B cell (primary cell): ENCODE measurements at regions not wholly inside any gene's neighbourhood (a gene's known extent, or its start where the extent isn't known, plus 50 kb on each side); places are given as distances from the start of the nearest gene placed in this dataset.

Source experiments
- ATAC-seq: fragments of 200-7000 bp; cut with Tn5 transposase; one replicate; pipeline ENCODE4 v1.10.0; 2021; ENCODE audit warnings: low read depth, mild to moderate bottlenecking, moderate number of reproducible peaks, moderate library complexity
- CTCF ChIA-PET: fragments of 350-600 bp; sonication (Branson Sonifier 250); formaldehyde crosslinking; loops from one replicate; lab custom pipeline; 2021; ENCODE audit warnings: antibody characterized with exemption, inconsistent platforms; lab: Charles Lee
- POLR2A ChIA-PET: fragments of 350-600 bp; sonication (Branson Sonifier 250); formaldehyde crosslinking; loops from one replicate; lab custom pipeline; 2021; ENCODE audit warnings: antibody characterized with exemption; lab: Charles Lee
- DNase-seq: peaks from one replicate; pipeline ENCODE4 v3.0.0; 2013
- H2AFZ ChIP-seq: 2 replicates; pipeline ENCODE4 v1.6.1; 2012; ENCODE audit warnings: mild to moderate bottlenecking, low read depth, low read length; ENCODE audit not compliant: insufficient read depth, poor library complexity, severe bottlenecking
- H3K27ac ChIP-seq, 2 donors: 1 replicate in 1 of 2; 2 replicates in 1 of 2; pipeline ENCODE4 v1.5.1; 2012 to 2013; ENCODE audit warnings: low read length in 2 of 2, mild to moderate bottlenecking in 2 of 2, moderate library complexity in 1 of 2
- H3K27me3 ChIP-seq, 4 experiments: fragments of 200-600 bp in 1 of 4; sonication (generic) in 1 of 4; replicated peaks in 1 of 4; 1 replicate in 2 of 4; 2 replicates in 2 of 4; pipeline versions ENCODE4 v1.6.1 to v1.7.0; 2013 to 2016; ENCODE audit warnings: low read length in 3 of 4, mild to moderate bottlenecking in 2 of 4, mixed read lengths in 1 of 4, moderate library complexity in 1 of 4; ENCODE audit not compliant: insufficient read depth in 4 of 4, control insufficient read depth in 3 of 4; ENCODE audit errors: control extremely low read depth in 1 of 4
- H3K36me3 ChIP-seq, 2 experiments: replicated peaks in 1 of 2; 1 replicate in 1 of 2; 2 replicates in 1 of 2; pipeline versions ENCODE4 v1.6.1 to v1.7.1; 2013; ENCODE audit warnings: low read length in 1 of 2; ENCODE audit not compliant: insufficient read depth in 2 of 2, control insufficient read depth in 1 of 2; ENCODE audit errors: control extremely low read depth in 1 of 2, extremely low read depth in 1 of 2
- H3K4me1 ChIP-seq, 2 donors: fragments of 200-600 bp in 1 of 2; sonication (generic) in 1 of 2; 1 replicate in 1 of 2; 2 replicates in 1 of 2; pipeline versions ENCODE4 v1.5.1 to v1.6.1; 2013 to 2017; ENCODE audit warnings: low read length in 2 of 2; ENCODE audit not compliant: control insufficient read depth in 2 of 2, insufficient read depth in 2 of 2
- H3K4me2 ChIP-seq: replicated peaks from 2 replicates; pipeline ENCODE3; 2012; ENCODE audit warnings: mild to moderate bottlenecking, low read depth, low read length; ENCODE audit not compliant: poor library complexity, severe bottlenecking
- H3K4me3 ChIP-seq, 5 experiments: fragments of 200-600 bp in 1 of 5; sonication (generic) in 1 of 5; 1 replicate in 3 of 5; 2 replicates in 2 of 5; pipeline versions ENCODE4 v1.5.1 to v1.7.0; 2011 to 2016; ENCODE audit warnings: low read length in 4 of 5, mild to moderate bottlenecking in 4 of 5, low read depth in 2 of 5, control low read depth in 1 of 5, moderate library complexity in 1 of 5; ENCODE audit not compliant: insufficient read depth in 1 of 5; ENCODE audit errors: control extremely low read depth in 1 of 5, extremely low read depth in 1 of 5
- H3K79me2 ChIP-seq: fragments of 200-600 bp; sonication (generic); one replicate; pipeline ENCODE4 v1.6.0; 2016; ENCODE audit warnings: low read length; ENCODE audit not compliant: control insufficient read depth, insufficient read depth
- H3K9ac ChIP-seq: fragments of 200-600 bp; sonication (generic); 2 replicates; pipeline ENCODE4 v1.6.1; 2017; ENCODE audit warnings: mild to moderate bottlenecking, low read length, moderate library complexity
- H3K9me3 ChIP-seq, 3 donors: one replicate each; pipeline versions ENCODE4 v1.6.1 to v1.7.1; 2013; ENCODE audit warnings: low read length in 2 of 3; ENCODE audit not compliant: control insufficient read depth in 2 of 3, insufficient read depth in 1 of 3; ENCODE audit errors: control extremely low read depth in 1 of 3
- H4K20me1 ChIP-seq: 2 replicates; pipeline ENCODE4 v1.6.0; 2012; ENCODE audit warnings: mild to moderate bottlenecking, low read length; ENCODE audit not compliant: insufficient read depth, control insufficient read depth, poor library complexity, severe bottlenecking
- H3K27ac Mint-ChIP-seq: one replicate; pipeline ENCODE4 v1.8.0; 2021; ENCODE audit warnings: mixed read lengths
- H3K27me3 Mint-ChIP-seq: one replicate; pipeline ENCODE4 v1.8.0; 2021; ENCODE audit warnings: mixed read lengths
- H3K4me1 Mint-ChIP-seq: one replicate; pipeline ENCODE4 v1.8.0; 2021; ENCODE audit warnings: mixed read lengths
- H3K4me3 Mint-ChIP-seq: one replicate; pipeline ENCODE4 v1.8.0; 2021; ENCODE audit warnings: mixed read lengths
- H3K9me3 Mint-ChIP-seq: one replicate; pipeline ENCODE4 v1.8.0; 2022; ENCODE audit warnings: mixed read lengths; ENCODE audit not compliant: insufficient read depth
- EZH2 ChIP-seq: IDR thresholded peaks from 2 replicates; pipeline ENCODE4 v1.6.1; 2012; ENCODE audit warnings: borderline replicate concordance, low read depth, mild to moderate bottlenecking, moderate library complexity, low read length; ENCODE audit not compliant: insufficient read depth, poor library complexity, severe bottlenecking
- WGBS: methylation state at CpG from one replicate; pipeline ENCODE4 v1.1.5; 2013; ENCODE audit warnings: missing lambda C conversion rate; ENCODE audit not compliant: insufficient coverage; 5-methylcytosine and 5-hydroxymethylcytosine counted together
- intact Hi-C: fragments of 100-400 bp; cut with micrococcal nuclease; formaldehyde crosslinking; loops from one replicate; pipeline ENCODE4 v1.10.0; 2022
- TF ChIP-seq, protein P1 (sequence below): fragments of 200-600 bp; IDR thresholded peaks from one replicate; pipeline ENCODE4 v1.8.0; 2022; ENCODE audit warnings: antibody characterized with exemption, mild to moderate bottlenecking

DNA sequence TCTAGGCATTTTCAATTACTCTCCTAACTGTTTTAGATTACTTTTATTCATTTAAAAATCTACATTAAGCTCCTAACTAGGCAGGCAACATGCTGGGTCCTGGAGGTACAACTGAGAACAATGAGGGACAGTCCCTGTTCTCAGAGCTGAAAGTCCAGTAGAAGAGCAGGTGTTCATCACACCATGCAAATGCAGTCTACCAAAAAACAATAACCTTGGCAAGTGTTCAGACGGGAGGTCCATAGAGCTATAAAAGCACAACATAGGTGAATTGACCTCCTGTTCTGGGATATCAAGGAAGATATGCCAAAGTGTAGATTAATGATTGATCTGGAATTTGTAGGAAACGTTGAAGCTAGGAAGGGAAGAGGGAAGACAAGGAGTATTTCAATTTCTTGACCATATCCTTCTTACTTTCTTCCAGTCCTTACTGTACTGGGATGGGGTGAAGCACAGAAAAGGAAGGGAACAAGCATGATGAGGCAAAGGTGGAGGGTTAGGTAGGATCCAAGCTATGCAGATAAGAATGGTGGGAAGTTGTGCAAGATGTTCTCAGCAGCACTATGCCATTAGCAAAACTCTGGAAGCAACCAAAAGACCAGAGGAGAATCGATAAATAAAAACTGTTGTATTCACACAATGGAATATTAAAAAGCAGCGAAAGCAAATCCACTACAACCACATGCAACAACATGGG is 485.7 kb upstream of the JARID2 start:
- WGBS, result no CpG with 5 or more reads among the region's 4 CpGs
- H3K27ac Mint-ChIP-seq, result no peak overlapping the region

DNA sequence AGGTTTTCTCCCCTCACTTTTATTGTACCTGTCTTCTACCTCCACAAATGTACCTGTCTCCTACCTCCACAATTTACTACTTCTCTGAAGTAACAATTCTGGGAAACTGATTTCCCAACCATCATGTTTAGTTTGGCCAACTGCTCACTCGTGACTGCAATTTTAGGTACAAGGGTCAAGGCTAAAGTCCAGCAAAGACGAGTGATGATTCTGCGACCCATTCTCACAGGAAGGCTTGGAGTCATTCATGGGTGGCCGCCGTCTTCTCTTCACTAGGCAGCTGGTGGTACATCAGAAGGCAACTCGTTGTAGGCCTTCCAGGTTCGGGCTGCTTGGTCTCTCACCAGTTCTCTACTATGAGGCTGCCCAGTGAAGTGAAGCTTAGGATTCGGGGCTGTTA is 483.8 kb upstream of the JARID2 start:
- no peaks in the 10 kb centered on the region for H4K20me1 ChIP-seq
- intact Hi-C loops, result no loop called here
- no peaks in the 10 kb centered on the region for H3K79me2 ChIP-seq
- H3K27me3 Mint-ChIP-seq, result no peaks in the 10 kb centered on the region
- TF ChIP-seq, protein P1, sequence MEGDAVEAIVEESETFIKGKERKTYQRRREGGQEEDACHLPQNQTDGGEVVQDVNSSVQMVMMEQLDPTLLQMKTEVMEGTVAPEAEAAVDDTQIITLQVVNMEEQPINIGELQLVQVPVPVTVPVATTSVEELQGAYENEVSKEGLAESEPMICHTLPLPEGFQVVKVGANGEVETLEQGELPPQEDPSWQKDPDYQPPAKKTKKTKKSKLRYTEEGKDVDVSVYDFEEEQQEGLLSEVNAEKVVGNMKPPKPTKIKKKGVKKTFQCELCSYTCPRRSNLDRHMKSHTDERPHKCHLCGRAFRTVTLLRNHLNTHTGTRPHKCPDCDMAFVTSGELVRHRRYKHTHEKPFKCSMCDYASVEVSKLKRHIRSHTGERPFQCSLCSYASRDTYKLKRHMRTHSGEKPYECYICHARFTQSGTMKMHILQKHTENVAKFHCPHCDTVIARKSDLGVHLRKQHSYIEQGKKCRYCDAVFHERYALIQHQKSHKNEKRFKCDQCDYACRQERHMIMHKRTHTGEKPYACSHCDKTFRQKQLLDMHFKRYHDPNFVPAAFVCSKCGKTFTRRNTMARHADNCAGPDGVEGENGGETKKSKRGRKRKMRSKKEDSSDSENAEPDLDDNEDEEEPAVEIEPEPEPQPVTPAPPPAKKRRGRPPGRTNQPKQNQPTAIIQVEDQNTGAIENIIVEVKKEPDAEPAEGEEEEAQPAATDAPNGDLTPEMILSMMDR, result no peak
- TF ChIP-seq EZH2, result no peak
- no peaks in the 10 kb centered on the region for H3K36me3 ChIP-seq
- no peak overlapping the region for H3K4me3 ChIP-seq
- H3K4me3 Mint-ChIP-seq, result no peak overlapping the region
- H2AFZ ChIP-seq, result no peak overlapping the region
- H3K9ac ChIP-seq, result no peak overlapping the region
- no peaks in the 10 kb centered on the region for H3K4me1 ChIP-seq
- no peaks in the 10 kb centered on the region for H3K9me3 ChIP-seq
- no peak overlapping the region for H3K27ac ChIP-seq
- no peaks in the 10 kb centered on the region for H3K9me3 Mint-ChIP-seq
- peaks cover 4% of the 10 kb centered on the region for H3K4me1 Mint-ChIP-seq
- 91% methylated on average over 8 of the region's 8 CpGs for WGBS
- ChIA-PET POLR2A (interaction anchor here (0.6 kb wide), 1 partner anchor 33 kb away, joined by 5 read pairs; no protein-coding TSS in a partner anchor), CTCF (no interaction called here)
- no peak overlapping the region for H3K4me2 ChIP-seq
- no peaks in the 10 kb centered on the region for H3K27me3 ChIP-seq
- DNase-seq, result no peak
- ATAC-seq, result no peak
- H3K27ac Mint-ChIP-seq, result no peak overlapping the region

More for the DNA sequence above, 485.7 kb upstream of the JARID2 start:
- ATAC-seq, result no peak
- no peak overlapping the region for H3K27ac ChIP-seq
- H3K79me2 ChIP-seq, result no peaks in the 10 kb centered on the region
- no peak overlapping the region for H3K4me3 Mint-ChIP-seq
- H3K9me3 ChIP-seq, result no peaks in the 10 kb centered on the region
- intact Hi-C loops, result no loop called here
- TF ChIP-seq EZH2, result no peak
- TF ChIP-seq, protein P1, result no peak
- H3K4me2 ChIP-seq, result no peak overlapping the region
- POLR2A ChIA-PET, result no interaction called here
- H4K20me1 ChIP-seq, result no peaks in the 10 kb centered on the region
- H3K36me3 ChIP-seq, result no peaks in the 10 kb centered on the region
- no peaks in the 10 kb centered on the region for H3K4me1 ChIP-seq
- H3K9me3 Mint-ChIP-seq, result no peaks in the 10 kb centered on the region
- H3K9ac ChIP-seq, result no peak overlapping the region
- no peaks in the 10 kb centered on the region for H3K27me3 Mint-ChIP-seq
- no peaks in the 10 kb centered on the region for H3K27me3 ChIP-seq
- peaks cover 5% of the 10 kb centered on the region for H3K4me1 Mint-ChIP-seq
- H3K4me3 ChIP-seq, result no peak overlapping the region
- DNase-seq, result no peak
- no peak overlapping the region for H2AFZ ChIP-seq
- CTCF ChIA-PET, result no interaction called here
